ENCODE measurements at regions not wholly inside any gene's neighbourhood (a gene's known extent, or its start where the extent isn't known, plus 50 kb on each side); places are given as distances from the start of the nearest gene placed in this dataset.

DNA sequence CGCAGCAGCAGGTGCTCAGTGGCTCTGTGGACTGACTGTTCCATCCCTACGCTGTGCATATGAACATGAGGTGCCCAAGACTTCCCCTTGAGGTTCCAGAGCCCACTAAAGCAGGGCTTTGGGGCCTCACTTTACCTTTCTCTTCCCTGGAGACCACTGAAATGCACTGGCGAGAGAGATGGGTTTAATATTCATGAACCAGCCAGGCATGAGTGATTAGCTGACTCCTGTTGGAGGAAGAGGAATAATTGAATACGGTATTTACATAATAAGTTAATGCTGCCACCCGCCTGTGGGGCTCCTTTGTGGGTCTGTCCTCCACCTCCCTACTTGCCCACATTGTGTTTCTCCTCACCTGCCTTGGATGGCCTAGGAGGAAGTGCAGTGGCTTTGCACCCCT lies 263.4 kb downstream of the TLE3 start:
- no peak overlapping the region for H3K4me3 ChIP-seq
- no peak for DNase-seq
- H3K4me1 ChIP-seq = no peaks in the 10 kb centered on the region
- no peaks in the 10 kb centered on the region for H3K36me3 ChIP-seq
- TF ChIP-seq EP300 (IDR thresholded peaks at IDR 0.05) = no peak
- no peak for TF ChIP-seq POLR2A (IDR thresholded peaks at IDR 0.05)
- no peak for TF ChIP-seq CTCF (IDR thresholded peaks at IDR 0.05)
- TF ChIP-seq POLR2AphosphoS5 (IDR thresholded peaks at IDR 0.05) = no peak
- intact Hi-C loops (cut with DNase I) = no loop called here
- H3K9me3 ChIP-seq = no peaks in the 10 kb centered on the region
- no peaks in the 10 kb centered on the region for H3K27me3 ChIP-seq
- 89 to 94% methylated on average over 5 of the region's 5 CpGs for WGBS, 2 donors
- no peak overlapping the region for H3K27ac ChIP-seq

DNA sequence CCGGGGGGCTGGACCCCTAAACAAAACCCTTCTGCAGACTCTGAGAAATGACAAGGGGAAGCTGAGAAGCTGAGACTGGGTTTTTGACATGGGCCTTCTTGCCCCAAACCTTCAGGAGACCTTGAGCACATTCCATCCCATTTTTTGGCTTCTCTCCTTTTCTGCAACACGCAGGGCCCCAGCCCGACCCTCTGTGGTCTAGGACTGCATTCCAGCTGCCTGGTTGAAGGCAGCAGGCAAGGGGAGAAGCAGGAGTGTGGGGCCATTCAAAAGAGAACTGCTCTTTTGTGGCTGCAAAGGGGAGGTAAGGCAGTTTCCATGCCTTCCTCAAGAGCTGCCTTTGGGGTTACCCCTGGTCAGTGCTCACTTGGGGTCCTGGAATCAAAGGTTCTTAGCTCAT lies 263.0 kb downstream of the TLE3 start:
- no peaks in the 10 kb centered on the region for H3K9me3 ChIP-seq
- no peaks in the 10 kb centered on the region for H3K4me1 ChIP-seq
- H3K27me3 ChIP-seq = no peaks in the 10 kb centered on the region
- DNase-seq = no peak
- H3K36me3 ChIP-seq = no peaks in the 10 kb centered on the region
- H3K4me3 ChIP-seq = no peak overlapping the region
- intact Hi-C loops (cut with DNase I) = no loop called here
- no peak for TF ChIP-seq CTCF (IDR thresholded peaks at IDR 0.05)
- WGBS, 2 donors = 69 to 71% methylated on average over 3 of the region's 3 CpGs
- no peak overlapping the region for H3K27ac ChIP-seq

GRCh38 chr15:69836048-69836447 lies 261.7 kb downstream of the TLE3 start:
- Histone ChIP-seq H3K4me1 (no peaks in the 10 kb centered on the region), H3K4me3 (no peak overlapping the region), H3K9me3 (no peaks in the 10 kb centered on the region), H3K27me3 (no peaks in the 10 kb centered on the region), H3K27ac (no peak overlapping the region), H3K36me3 (no peaks in the 10 kb centered on the region)
- TF ChIP-seq POLR2AphosphoS5 (IDR thresholded peaks at IDR 0.05) (no peak), EP300 (IDR thresholded peaks at IDR 0.05) (no peak), POLR2A (IDR thresholded peaks at IDR 0.05) (no peak), CTCF (IDR thresholded peaks at IDR 0.05) (no peak)
- no peak for DNase-seq
- WGBS, 2 donors = 82 to 90% methylated on average over 3 of the region's 3 CpGs
- intact Hi-C loops (cut with DNase I) = no loop called here

GRCh38 chr15:69836526-69837230 lies 261.0 kb downstream of the TLE3 start:
- H3K36me3 ChIP-seq = no peaks in the 10 kb centered on the region
- H3K4me3 ChIP-seq = no peak overlapping the region
- H3K27me3 ChIP-seq = no peaks in the 10 kb centered on the region
- intact Hi-C loops (cut with DNase I) = no loop called here
- H3K27ac ChIP-seq = no peak overlapping the region
- H3K9me3 ChIP-seq = no peaks in the 10 kb centered on the region
- H3K4me1 ChIP-seq = no peaks in the 10 kb centered on the region
- WGBS, 2 donors = 77 to 80% methylated on average over 10 of the region's 10 CpGs
- TF ChIP-seq CTCF (IDR thresholded peaks at IDR 0.05) = no peak
- no peak for TF ChIP-seq EP300 (IDR thresholded peaks at IDR 0.05)
- DNase-seq = no peak

DNA sequence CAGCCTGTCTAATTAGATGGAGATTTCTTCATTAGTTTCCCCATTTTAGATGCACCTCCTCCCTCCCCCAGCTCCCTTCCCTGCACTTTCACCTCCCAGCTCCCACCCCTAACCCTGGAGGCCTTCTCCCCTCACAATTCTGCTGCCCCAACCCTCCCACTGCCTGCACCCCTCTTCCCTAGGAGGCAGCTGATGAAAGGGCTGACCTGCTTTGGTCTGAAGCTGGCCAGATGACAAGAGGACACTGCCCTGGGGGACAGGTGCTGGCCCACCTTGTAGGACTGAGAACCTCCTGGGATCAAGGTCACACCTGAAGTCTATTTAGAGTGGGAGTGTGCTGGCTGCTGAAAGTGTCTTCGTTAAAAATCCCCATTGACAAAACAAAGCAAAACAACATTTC lies 259.4 kb downstream of the TLE3 start:
- intact Hi-C loops (cut with DNase I) = no loop called here
- Histone ChIP-seq H3K27ac (no peak overlapping the region), H3K36me3 (no peaks in the 10 kb centered on the region), H3K9me3 (no peaks in the 10 kb centered on the region), H3K4me1 (no peaks in the 10 kb centered on the region), H3K27me3 (no peaks in the 10 kb centered on the region), H3K4me3 (no peak overlapping the region)
- TF ChIP-seq POLR2AphosphoS5 (IDR thresholded peaks at IDR 0.05) (no peak), POLR2A (IDR thresholded peaks at IDR 0.05) (no peak), EP300 (IDR thresholded peaks at IDR 0.05) (no peak), CTCF (IDR thresholded peaks at IDR 0.05) (no peak)
- 57 to 83% methylated on average over 1 of the region's 1 CpG for WGBS, 2 donors
- DNase-seq = peak; percentile 13

Data from sigmoid colon (tissue), 6 donors.